Upper lobe of left lung (tissue), 6 donors: ENCODE measurements at regions not wholly inside any gene's neighbourhood (a gene's known extent, or its start where the extent isn't known, plus 50 kb on each side); places are given as distances from the start of the nearest gene placed in this dataset.
"Not testable (repeated sequence)": the region's sequence is repeated elsewhere in the genome, so short reads cannot be mapped to it uniquely, and the experiment has no call there.

ENCODE experiments used
- ATAC-seq, 2 donors: fragments of 200-7000 bp; cut with Tn5 transposase; one replicate each; pipeline ENCODE4 v1.9.1; 2022; ENCODE audit warnings: mild to moderate bottlenecking in 2 of 2, moderate library complexity in 2 of 2; ENCODE audit not compliant: low FRiP score in 2 of 2
- DNase-seq, 2 donors: peaks; one replicate each; pipeline ENCODE4 v3.0.0-alpha.2; 2019 to 2020
- H3K27ac ChIP-seq, 4 donors: fragments of 200-600 bp; sonication (generic); one replicate each; pipeline ENCODE4 v1.5.1; 2016 to 2019
- H3K27me3 ChIP-seq, 4 donors: fragments of 200-600 bp; sonication (generic); one replicate each; pipeline ENCODE4 v1.5.1; 2017 to 2019
- H3K36me3 ChIP-seq, 4 donors: fragments of 200-600 bp; sonication (generic); one replicate each; pipeline ENCODE4 v1.5.1; 2016 to 2019
- H3K4me1 ChIP-seq, 4 donors: fragments of 200-600 bp; sonication (generic); one replicate each; pipeline ENCODE4 v1.5.1; 2018 to 2019
- H3K4me3 ChIP-seq, 4 donors: fragments of 200-600 bp; sonication (generic); one replicate each; pipeline ENCODE4 v1.5.1; 2017 to 2019; ENCODE audit warnings: mild to moderate bottlenecking in 2 of 4, moderate library complexity in 1 of 4
- H3K9me3 ChIP-seq, 4 donors: fragments of 200-600 bp; sonication (generic); one replicate each; pipeline ENCODE4 v1.5.1; 2018 to 2019
- whole genome bisulfite sequencing, 2 donors: methylation state at CpG; one replicate each; pipeline ENCODE4 v1.1.5; 2017 to 2018; 5-methylcytosine and 5-hydroxymethylcytosine counted together
- TF ChIP-seq, protein P1 (sequence below), 6 experiments: fragments of 450-650 bp in 4 of 6; fragments of 200-600 bp in 2 of 6; sonication (generic) in 2 of 6; IDR thresholded peaks; one replicate each; pipeline ENCODE4 v1.5.1; 2016 to 2019; ENCODE audit warnings: antibody characterized with exemption in 6 of 6
- donor health status: DM: no; HTN: no; CAD: no; lungs with moderate emphysema.
- donor health status: DM: no; HTN: yes; CAD: no; lungs with severe emphysema.

DNA sequence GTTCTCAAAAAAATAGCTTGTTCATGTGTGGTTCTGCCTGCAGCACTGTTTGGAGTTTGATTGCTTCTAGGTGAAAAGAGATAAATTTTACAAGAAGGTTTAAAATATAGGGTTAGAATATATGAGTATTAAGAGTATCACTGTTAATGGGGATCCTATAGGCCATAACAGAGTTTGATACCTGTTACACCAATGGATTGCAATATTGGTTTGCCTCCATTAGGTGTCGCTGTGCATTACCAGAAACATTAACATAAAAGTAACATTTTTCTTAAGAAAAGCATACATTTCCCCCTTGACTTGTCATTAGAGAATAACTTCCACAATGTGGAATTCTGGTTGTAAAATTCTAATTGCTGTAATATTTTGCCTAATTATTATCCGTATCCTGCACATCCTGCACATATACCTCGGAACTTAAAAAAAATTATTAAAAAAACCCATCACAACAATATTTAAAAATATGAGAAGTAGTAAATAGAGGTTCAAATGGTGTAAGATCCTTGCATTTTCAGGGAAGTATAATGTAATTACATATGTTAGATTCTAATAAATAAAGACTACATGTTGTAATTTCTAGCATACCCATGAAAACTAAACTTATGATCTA is 63.0 kb downstream of the CYP4A11 start:
- H3K4me1 ChIP-seq, H3K36me3 ChIP-seq, DNase-seq, H3K27ac ChIP-seq, ATAC-seq, H3K4me3 ChIP-seq, H3K9me3 ChIP-seq, H3K27me3 ChIP-seq: not testable (repeated sequence)
- WGBS, 2 donors: 37 to 49% methylated on average over 3 of the region's 3 CpGs
- TF ChIP-seq, protein P1, sequence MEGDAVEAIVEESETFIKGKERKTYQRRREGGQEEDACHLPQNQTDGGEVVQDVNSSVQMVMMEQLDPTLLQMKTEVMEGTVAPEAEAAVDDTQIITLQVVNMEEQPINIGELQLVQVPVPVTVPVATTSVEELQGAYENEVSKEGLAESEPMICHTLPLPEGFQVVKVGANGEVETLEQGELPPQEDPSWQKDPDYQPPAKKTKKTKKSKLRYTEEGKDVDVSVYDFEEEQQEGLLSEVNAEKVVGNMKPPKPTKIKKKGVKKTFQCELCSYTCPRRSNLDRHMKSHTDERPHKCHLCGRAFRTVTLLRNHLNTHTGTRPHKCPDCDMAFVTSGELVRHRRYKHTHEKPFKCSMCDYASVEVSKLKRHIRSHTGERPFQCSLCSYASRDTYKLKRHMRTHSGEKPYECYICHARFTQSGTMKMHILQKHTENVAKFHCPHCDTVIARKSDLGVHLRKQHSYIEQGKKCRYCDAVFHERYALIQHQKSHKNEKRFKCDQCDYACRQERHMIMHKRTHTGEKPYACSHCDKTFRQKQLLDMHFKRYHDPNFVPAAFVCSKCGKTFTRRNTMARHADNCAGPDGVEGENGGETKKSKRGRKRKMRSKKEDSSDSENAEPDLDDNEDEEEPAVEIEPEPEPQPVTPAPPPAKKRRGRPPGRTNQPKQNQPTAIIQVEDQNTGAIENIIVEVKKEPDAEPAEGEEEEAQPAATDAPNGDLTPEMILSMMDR (IDR thresholded peaks at IDR 0.05): peak in 5 of 6 experiments; percentile 30 to 47 (median 45)

DNA sequence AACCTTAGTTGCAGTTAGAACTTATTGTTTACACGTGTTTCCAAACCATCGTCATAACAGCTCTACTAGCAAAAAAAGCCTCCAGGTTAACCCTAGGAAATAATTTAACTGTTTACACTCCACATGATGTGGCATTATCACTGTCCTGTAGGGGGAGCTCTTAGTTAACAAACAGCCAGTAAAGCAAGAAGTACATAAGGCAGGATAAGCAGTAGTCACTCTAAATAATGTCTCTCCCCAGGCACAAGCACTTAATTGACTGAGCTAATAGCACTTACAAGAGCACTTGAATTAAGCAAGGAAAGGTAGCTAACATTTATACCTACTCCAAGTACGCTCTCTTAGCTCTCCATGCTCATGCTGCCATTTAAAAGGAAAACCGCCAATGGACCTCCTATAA is 65.2 kb downstream of the CYP4A11 start:
- DNase-seq, H3K27ac ChIP-seq, H3K4me3 ChIP-seq, H3K36me3 ChIP-seq, H3K9me3 ChIP-seq, H3K4me1 ChIP-seq, H3K27me3 ChIP-seq: not testable (repeated sequence)
- ATAC-seq: peak in 1 of 2 donors; percentile 14
- TF ChIP-seq, protein P1 (IDR thresholded peaks at IDR 0.05): peak in 3 of 6 experiments; percentile 21 to 34 (median 26)
- WGBS, 2 donors: 33 to 35% methylated on average over 4 of the region's 4 CpGs
